SK-N-SH (cell line): ENCODE measurements at regions not wholly inside any gene's neighbourhood (a gene's known extent, or its start where the extent isn't known, plus 50 kb on each side); places are given as distances from the start of the nearest gene placed in this dataset.

Source experiments
- CTCF ChIA-PET: fragments of 300-600, 350-600 bp; formaldehyde crosslinking; extraction: SDS; loops from one replicate; lab custom pipeline; 2021; lab: Yijun Ruan, JAX
- POLR2A ChIA-PET: fragments of 350-600 bp; sonication (Branson Sonifier 250); formaldehyde crosslinking; extraction: SDS; loops from one replicate; lab custom pipeline; 2020; ENCODE audit warnings: antibody characterized with exemption, inconsistent platforms; lab: Yijun Ruan, JAX
- DNase-seq: peaks from one replicate; pipeline ENCODE4 v3.0.0; 2012
- H2AFZ ChIP-seq: fragments of 200-600 bp; sonication (generic); 2 replicates; pipeline ENCODE4 v1.8.1; 2016; ENCODE audit warnings: antibody characterized with exemption, mild to moderate bottlenecking, low read depth
- H3F3A ChIP-seq: fragments of 200-600 bp; sonication (generic); replicated peaks from 2 replicates; pipeline ENCODE3; 2016; ENCODE audit warnings: antibody characterized with exemption, mild to moderate bottlenecking; ENCODE audit not compliant: insufficient read depth
- H3K27ac ChIP-seq, 2 experiments: fragments of 200-500 bp in 1 of 2; fragments of 200-600 bp in 1 of 2; sonication (Bioruptor generic) in 1 of 2; sonication (generic), shearing (Covaris generic) in 1 of 2; 2 replicates each; pipeline versions ENCODE4 v1.5.1 to v1.6.1; 2014 to 2016; ENCODE audit warnings: low read depth in 2 of 2, inconsistent platforms in 1 of 2, low read length in 1 of 2, mild to moderate bottlenecking in 1 of 2, mixed read lengths in 1 of 2
- H3K27me3 ChIP-seq: fragments of 200-600 bp; sonication (generic), shearing (Covaris generic); 2 replicates; pipeline ENCODE4 v1.6.1; 2016; ENCODE audit warnings: mixed run types; ENCODE audit not compliant: insufficient read depth
- H3K36me3 ChIP-seq, 2 experiments: fragments of 200-500 bp in 1 of 2; fragments of 200-600 bp in 1 of 2; sonication (Bioruptor generic) in 1 of 2; sonication (generic) in 1 of 2; replicated peaks in 1 of 2; 2 replicates each; pipeline versions ENCODE3 to v1.5.1; 2014 to 2016; ENCODE audit warnings: low read length in 1 of 2, mild to moderate bottlenecking in 1 of 2; ENCODE audit not compliant: insufficient read depth in 2 of 2, control insufficient read depth in 1 of 2
- H3K4me1 ChIP-seq, 2 experiments: fragments of 200-500 bp in 1 of 2; fragments of 200-600 bp in 1 of 2; sonication (Bioruptor generic) in 1 of 2; sonication (generic), shearing (Covaris generic) in 1 of 2; 2 replicates each; pipeline versions ENCODE4 v1.5.1 to v1.6.1; 2014 to 2016; ENCODE audit warnings: low read depth in 1 of 2, low read length in 1 of 2, mixed run types in 1 of 2; ENCODE audit not compliant: insufficient read depth in 2 of 2, control insufficient read depth in 1 of 2
- H3K4me2 ChIP-seq: fragments of 200-600 bp; sonication (generic), shearing (Covaris generic); 2 replicates; pipeline ENCODE4 v1.6.1; 2017; ENCODE audit warnings: mixed run types
- H3K4me3 ChIP-seq, 2 experiments: fragments of 200-500 bp in 1 of 2; fragments of 200-600 bp in 1 of 2; sonication (Bioruptor generic) in 1 of 2; sonication (generic), shearing (Covaris generic) in 1 of 2; 2 replicates each; pipeline versions ENCODE4 v1.5.1 to v1.8.1; 2014 to 2016; ENCODE audit warnings: low read depth in 2 of 2, inconsistent platforms in 1 of 2, low read length in 1 of 2, mild to moderate bottlenecking in 1 of 2, mixed read lengths in 1 of 2, moderate library complexity in 1 of 2
- H3K79me2 ChIP-seq: fragments of 200-600 bp; sonication (generic); 2 replicates; pipeline ENCODE4 v1.8.1; 2017; ENCODE audit warnings: mild to moderate bottlenecking; ENCODE audit not compliant: insufficient read depth
- H3K9ac ChIP-seq: fragments of 200-600 bp; sonication (generic); 2 replicates; pipeline ENCODE4 v1.6.1; 2017; ENCODE audit warnings: mixed run types
- H3K9me2 ChIP-seq: fragments of 200-600 bp; sonication (generic); 2 replicates; pipeline ENCODE4 v1.6.1; 2017; ENCODE audit warnings: mixed run types
- H3K9me3 ChIP-seq: fragments of 200-600 bp; sonication (generic); 2 replicates; pipeline ENCODE4 v1.6.1; 2017; ENCODE audit warnings: mixed run types, mild to moderate bottlenecking, moderate library complexity
- H4K20me1 ChIP-seq: fragments of 200-600 bp; sonication (generic); 2 replicates; pipeline ENCODE4 v1.6.1; 2017; ENCODE audit warnings: mild to moderate bottlenecking, mixed run types; ENCODE audit not compliant: insufficient read depth
- CHD2 ChIP-seq: fragments of 150-350 bp; IDR thresholded peaks from 2 replicates; pipeline ENCODE4 v1.6.1; 2018; ENCODE audit warnings: low read length; ENCODE audit not compliant: partially characterized antibody
- FOXJ3 ChIP-seq: sonication (generic); formaldehyde crosslinking; IDR thresholded peaks from 2 replicates; pipeline ENCODE4 v1.5.1; 2020; ENCODE audit warnings: mild to moderate bottlenecking, missing genetic modification reagents
- FOXM1 ChIP-seq: IDR thresholded peaks from 2 replicates; pipeline ENCODE4 v1.4.0; 2012; ENCODE audit warnings: low read depth, mild to moderate bottlenecking
- JUND ChIP-seq: IDR thresholded peaks from 2 replicates; pipeline ENCODE4 v1.4.0; 2012
- MXI1 ChIP-seq: IDR thresholded peaks from 2 replicates; pipeline ENCODE4 v1.6.1; 2012; ENCODE audit warnings: mild to moderate bottlenecking, low read depth, low read length, improper control_type of control experiment
- NRF1 ChIP-seq: IDR thresholded peaks from 2 replicates; pipeline ENCODE4 v1.6.1; 2012; ENCODE audit warnings: low read depth, mild to moderate bottlenecking, low read length
- POLR2AphosphoS5 ChIP-seq: IDR thresholded peaks from 2 replicates; pipeline ENCODE4 v1.6.1; 2012; ENCODE audit warnings: low read depth, low read length
- RAD21 ChIP-seq: IDR thresholded peaks from 2 replicates; pipeline ENCODE4 v1.6.1; 2012; ENCODE audit warnings: mild to moderate bottlenecking, low read length
- RCOR1 ChIP-seq: fragments of 150-350 bp; IDR thresholded peaks from 2 replicates; pipeline ENCODE4 v1.6.1; 2017; ENCODE audit warnings: antibody characterized with exemption, low read length
- RXRA ChIP-seq: IDR thresholded peaks from 2 replicates; pipeline ENCODE4 v1.4.0; 2012; ENCODE audit warnings: low read depth, mild to moderate bottlenecking, borderline replicate concordance
- TAF1 ChIP-seq: IDR thresholded peaks from 2 replicates; pipeline ENCODE4 v1.6.1; 2012; ENCODE audit warnings: low read depth, mild to moderate bottlenecking, low read length, moderate library complexity, borderline replicate concordance
- TCF12 ChIP-seq: IDR thresholded peaks from 2 replicates; pipeline ENCODE4 v1.4.0; 2012
- TEAD4 ChIP-seq: IDR thresholded peaks from 2 replicates; pipeline ENCODE4 v1.4.0; 2012; ENCODE audit warnings: mild to moderate bottlenecking, borderline replicate concordance; ENCODE audit not compliant: insufficient read depth
- YY1 ChIP-seq: IDR thresholded peaks from 2 replicates; pipeline ENCODE4 v1.4.0; 2012; ENCODE audit warnings: low read depth, mild to moderate bottlenecking
- WGBS: methylation state at CpG from one replicate; pipeline ENCODE4 v1.1.6; 2017; ENCODE audit warnings: low lambda C conversion rate; 5-methylcytosine and 5-hydroxymethylcytosine counted together
- TF ChIP-seq, protein P1 (sequence below): IDR thresholded peaks from 2 replicates; pipeline ENCODE4 v1.4.0; 2012; ENCODE audit warnings: low read depth
- TF ChIP-seq, protein P2 (sequence below): fragments of 200-600 bp; sonication (generic); IDR thresholded peaks from 2 replicates; pipeline ENCODE4 v1.6.1; 2017; ENCODE audit warnings: antibody characterized with exemption, mild to moderate bottlenecking, moderate library complexity
- TF ChIP-seq, protein P3 (sequence below): fragments of 150-350 bp; IDR thresholded peaks from 2 replicates; pipeline ENCODE4 v1.6.1; 2016; ENCODE audit warnings: mild to moderate bottlenecking, low read depth, low read length
- TF ChIP-seq, protein P4 (sequence below): IDR thresholded peaks from 2 replicates; pipeline ENCODE4; 2012
- TF ChIP-seq, protein P5 (sequence below): IDR thresholded peaks from 2 replicates; pipeline ENCODE4 v1.6.1; 2012; ENCODE audit warnings: mild to moderate bottlenecking, low read depth, low read length, moderate library complexity

DNA sequence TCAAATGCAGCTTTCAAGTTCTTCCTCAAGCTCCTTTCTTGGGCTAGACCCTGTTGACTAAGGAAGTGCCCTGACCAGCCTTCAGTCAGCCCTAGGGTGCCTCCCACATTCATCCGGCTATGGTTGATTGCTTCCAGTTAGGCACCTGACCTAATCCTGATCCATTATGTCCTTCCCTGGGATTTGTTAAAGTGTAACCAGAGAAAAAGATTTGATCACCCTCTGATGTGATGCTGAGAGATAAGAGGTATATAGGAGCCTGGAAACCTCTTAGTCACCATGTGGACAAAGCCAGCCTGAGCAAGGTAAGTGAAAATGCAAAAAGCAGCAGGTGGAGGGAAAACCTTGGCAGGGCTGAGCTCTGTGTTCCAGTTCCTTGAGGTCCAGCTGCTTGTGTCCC is 178.8 kb upstream of the ERCC6L2 start:
- no peaks in the 10 kb centered on the region for H3K9me2 ChIP-seq
- CTCF ChIA-PET: interaction anchor here (1.5 kb wide), 1 partner anchor 521 kb away, joined by 3 read pairs; no protein-coding TSS in a partner anchor
- H3K4me1 ChIP-seq: no peaks in the 10 kb centered on the region
- H3K36me3 ChIP-seq: no peaks in the 10 kb centered on the region
- H3K9me3 ChIP-seq: no peaks in the 10 kb centered on the region
- H3K4me3 ChIP-seq: no peak overlapping the region
- H3K9ac ChIP-seq: no peak overlapping the region
- 27% methylated on average over 1 of the region's 1 CpG for WGBS
- no peak overlapping the region for H2AFZ ChIP-seq
- no peaks in the 10 kb centered on the region for H3K27me3 ChIP-seq
- no peak for DNase-seq
- no peaks in the 10 kb centered on the region for H4K20me1 ChIP-seq
- H3K79me2 ChIP-seq: no peaks in the 10 kb centered on the region
- no peak overlapping the region for H3K27ac ChIP-seq
- H3K4me2 ChIP-seq: no peak overlapping the region
- POLR2A ChIA-PET: no interaction called here
- H3F3A ChIP-seq: no peaks in the 10 kb centered on the region
- TF ChIP-seq MXI1: no peak
- TF ChIP-seq RAD21: no peak
- no peak for TF ChIP-seq RXRA
- no peak for TF ChIP-seq TAF1
- TF ChIP-seq CHD2: no peak
- no peak for TF ChIP-seq JUND
- TF ChIP-seq POLR2AphosphoS5: no peak
- TF ChIP-seq, protein P1, sequence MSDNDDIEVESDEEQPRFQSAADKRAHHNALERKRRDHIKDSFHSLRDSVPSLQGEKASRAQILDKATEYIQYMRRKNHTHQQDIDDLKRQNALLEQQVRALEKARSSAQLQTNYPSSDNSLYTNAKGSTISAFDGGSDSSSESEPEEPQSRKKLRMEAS: no peak
- TF ChIP-seq, protein P2, sequence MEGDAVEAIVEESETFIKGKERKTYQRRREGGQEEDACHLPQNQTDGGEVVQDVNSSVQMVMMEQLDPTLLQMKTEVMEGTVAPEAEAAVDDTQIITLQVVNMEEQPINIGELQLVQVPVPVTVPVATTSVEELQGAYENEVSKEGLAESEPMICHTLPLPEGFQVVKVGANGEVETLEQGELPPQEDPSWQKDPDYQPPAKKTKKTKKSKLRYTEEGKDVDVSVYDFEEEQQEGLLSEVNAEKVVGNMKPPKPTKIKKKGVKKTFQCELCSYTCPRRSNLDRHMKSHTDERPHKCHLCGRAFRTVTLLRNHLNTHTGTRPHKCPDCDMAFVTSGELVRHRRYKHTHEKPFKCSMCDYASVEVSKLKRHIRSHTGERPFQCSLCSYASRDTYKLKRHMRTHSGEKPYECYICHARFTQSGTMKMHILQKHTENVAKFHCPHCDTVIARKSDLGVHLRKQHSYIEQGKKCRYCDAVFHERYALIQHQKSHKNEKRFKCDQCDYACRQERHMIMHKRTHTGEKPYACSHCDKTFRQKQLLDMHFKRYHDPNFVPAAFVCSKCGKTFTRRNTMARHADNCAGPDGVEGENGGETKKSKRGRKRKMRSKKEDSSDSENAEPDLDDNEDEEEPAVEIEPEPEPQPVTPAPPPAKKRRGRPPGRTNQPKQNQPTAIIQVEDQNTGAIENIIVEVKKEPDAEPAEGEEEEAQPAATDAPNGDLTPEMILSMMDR: no peak
- TF ChIP-seq FOXM1: no peak
- TF ChIP-seq, protein P3, sequence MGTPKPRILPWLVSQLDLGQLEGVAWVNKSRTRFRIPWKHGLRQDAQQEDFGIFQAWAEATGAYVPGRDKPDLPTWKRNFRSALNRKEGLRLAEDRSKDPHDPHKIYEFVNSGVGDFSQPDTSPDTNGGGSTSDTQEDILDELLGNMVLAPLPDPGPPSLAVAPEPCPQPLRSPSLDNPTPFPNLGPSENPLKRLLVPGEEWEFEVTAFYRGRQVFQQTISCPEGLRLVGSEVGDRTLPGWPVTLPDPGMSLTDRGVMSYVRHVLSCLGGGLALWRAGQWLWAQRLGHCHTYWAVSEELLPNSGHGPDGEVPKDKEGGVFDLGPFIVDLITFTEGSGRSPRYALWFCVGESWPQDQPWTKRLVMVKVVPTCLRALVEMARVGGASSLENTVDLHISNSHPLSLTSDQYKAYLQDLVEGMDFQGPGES: no peak
- no peak for TF ChIP-seq TEAD4
- TF ChIP-seq FOXJ3 (CRISPR knock-in tag): no peak
- TF ChIP-seq YY1: no peak
- TF ChIP-seq, protein P4, sequence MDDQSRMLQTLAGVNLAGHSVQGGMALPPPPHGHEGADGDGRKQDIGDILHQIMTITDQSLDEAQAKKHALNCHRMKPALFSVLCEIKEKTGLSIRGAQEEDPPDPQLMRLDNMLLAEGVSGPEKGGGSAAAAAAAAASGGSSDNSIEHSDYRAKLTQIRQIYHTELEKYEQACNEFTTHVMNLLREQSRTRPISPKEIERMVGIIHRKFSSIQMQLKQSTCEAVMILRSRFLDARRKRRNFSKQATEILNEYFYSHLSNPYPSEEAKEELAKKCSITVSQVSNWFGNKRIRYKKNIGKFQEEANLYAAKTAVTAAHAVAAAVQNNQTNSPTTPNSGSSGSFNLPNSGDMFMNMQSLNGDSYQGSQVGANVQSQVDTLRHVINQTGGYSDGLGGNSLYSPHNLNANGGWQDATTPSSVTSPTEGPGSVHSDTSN: no peak
- TF ChIP-seq, protein P5, sequence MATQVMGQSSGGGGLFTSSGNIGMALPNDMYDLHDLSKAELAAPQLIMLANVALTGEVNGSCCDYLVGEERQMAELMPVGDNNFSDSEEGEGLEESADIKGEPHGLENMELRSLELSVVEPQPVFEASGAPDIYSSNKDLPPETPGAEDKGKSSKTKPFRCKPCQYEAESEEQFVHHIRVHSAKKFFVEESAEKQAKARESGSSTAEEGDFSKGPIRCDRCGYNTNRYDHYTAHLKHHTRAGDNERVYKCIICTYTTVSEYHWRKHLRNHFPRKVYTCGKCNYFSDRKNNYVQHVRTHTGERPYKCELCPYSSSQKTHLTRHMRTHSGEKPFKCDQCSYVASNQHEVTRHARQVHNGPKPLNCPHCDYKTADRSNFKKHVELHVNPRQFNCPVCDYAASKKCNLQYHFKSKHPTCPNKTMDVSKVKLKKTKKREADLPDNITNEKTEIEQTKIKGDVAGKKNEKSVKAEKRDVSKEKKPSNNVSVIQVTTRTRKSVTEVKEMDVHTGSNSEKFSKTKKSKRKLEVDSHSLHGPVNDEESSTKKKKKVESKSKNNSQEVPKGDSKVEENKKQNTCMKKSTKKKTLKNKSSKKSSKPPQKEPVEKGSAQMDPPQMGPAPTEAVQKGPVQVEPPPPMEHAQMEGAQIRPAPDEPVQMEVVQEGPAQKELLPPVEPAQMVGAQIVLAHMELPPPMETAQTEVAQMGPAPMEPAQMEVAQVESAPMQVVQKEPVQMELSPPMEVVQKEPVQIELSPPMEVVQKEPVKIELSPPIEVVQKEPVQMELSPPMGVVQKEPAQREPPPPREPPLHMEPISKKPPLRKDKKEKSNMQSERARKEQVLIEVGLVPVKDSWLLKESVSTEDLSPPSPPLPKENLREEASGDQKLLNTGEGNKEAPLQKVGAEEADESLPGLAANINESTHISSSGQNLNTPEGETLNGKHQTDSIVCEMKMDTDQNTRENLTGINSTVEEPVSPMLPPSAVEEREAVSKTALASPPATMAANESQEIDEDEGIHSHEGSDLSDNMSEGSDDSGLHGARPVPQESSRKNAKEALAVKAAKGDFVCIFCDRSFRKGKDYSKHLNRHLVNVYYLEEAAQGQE: no peak
- TF ChIP-seq NRF1: no peak
- TF ChIP-seq TCF12: no peak
- no peak for TF ChIP-seq RCOR1
